KMS-11 (cell line): ENCODE measurements at regions not wholly inside any gene's neighbourhood (a gene's known extent, or its start where the extent isn't known, plus 50 kb on each side); places are given as distances from the start of the nearest gene placed in this dataset.

Experiments
- H2AFZ ChIP-seq: fragments of 200-600 bp; sonication (generic); 2 replicates; pipeline ENCODE4 v1.6.1; 2016; ENCODE audit warnings: antibody characterized with exemption, mixed run types, low read depth
- H3K27ac ChIP-seq: fragments of 200-600 bp; sonication (generic); 2 replicates; pipeline ENCODE4 v1.6.1; 2016; ENCODE audit warnings: mild to moderate bottlenecking, mixed run types
- H3K27me3 ChIP-seq: fragments of 200-600 bp; sonication (generic); 2 replicates; pipeline ENCODE4 v1.6.1; 2017; ENCODE audit warnings: mild to moderate bottlenecking, low read depth, mixed run types, moderate library complexity; ENCODE audit not compliant: insufficient read depth
- H3K36me3 ChIP-seq: fragments of 200-600 bp; sonication (generic); 2 replicates; pipeline ENCODE4 v1.6.1; 2017; ENCODE audit warnings: mild to moderate bottlenecking, mixed run types; ENCODE audit not compliant: insufficient read depth
- H3K4me1 ChIP-seq: fragments of 200-600 bp; sonication (generic); 2 replicates; pipeline ENCODE4 v1.6.1; 2016; ENCODE audit warnings: mild to moderate bottlenecking, low read depth, mixed run types; ENCODE audit not compliant: poor library complexity, severe bottlenecking
- H3K4me2 ChIP-seq: fragments of 200-600 bp; sonication (generic); 2 replicates; pipeline ENCODE4 v1.7.0; 2016; ENCODE audit warnings: mild to moderate bottlenecking, mixed run types
- H3K4me3 ChIP-seq: fragments of 200-600 bp; sonication (generic); IDR thresholded peaks from 2 replicates; pipeline ENCODE4 v1.6.1; 2017; ENCODE audit warnings: low read depth, low read length, mixed read lengths; ENCODE audit not compliant: insufficient read depth
- H3K79me2 ChIP-seq: fragments of 200-600 bp; sonication (generic); 2 replicates; pipeline ENCODE4 v1.6.1; 2016; ENCODE audit warnings: low read depth, mixed run types; ENCODE audit not compliant: insufficient read depth
- H3K9ac ChIP-seq: fragments of 200-600 bp; sonication (generic); 2 replicates; pipeline ENCODE4 v1.6.1; 2016; ENCODE audit warnings: mild to moderate bottlenecking, mixed run types
- H4K20me1 ChIP-seq: fragments of 200-600 bp; sonication (generic); 2 replicates; pipeline ENCODE4 v1.6.1; 2016; ENCODE audit warnings: mild to moderate bottlenecking, mixed run types; ENCODE audit not compliant: insufficient read depth
- CTCF ChIP-seq: fragments of 200-600 bp; sonication (generic); conservative IDR thresholded peaks from 2 replicates; pipeline ENCODE4 v1.6.1; 2017; ENCODE audit warnings: low read depth, mild to moderate bottlenecking, antibody characterized with exemption, low read length, moderate library complexity, mixed read lengths

GRCh38 chr12:124372831-124373230 is 77.9 kb downstream of the RFLNA start:
- no peak for TF ChIP-seq CTCF
- Histone ChIP-seq H4K20me1 (no peaks in the 10 kb centered on the region), H3K4me2 (no peak overlapping the region), H3K4me3 (no peak overlapping the region), H3K4me1 (no peaks in the 10 kb centered on the region), H3K27ac (no peak overlapping the region), H3K36me3 (no peaks in the 10 kb centered on the region), H3K79me2 (no peaks in the 10 kb centered on the region), H3K27me3 (no peaks in the 10 kb centered on the region), H3K9ac (no peak overlapping the region), H2AFZ (no peak overlapping the region)

- no peaks in the 10 kb centered on the region for H4K20me1 ChIP-seq
- H3K79me2 ChIP-seq, result no peaks in the 10 kb centered on the region
- H3K4me3 ChIP-seq, result no peak overlapping the region
- no peaks in the 10 kb centered on the region for H3K27me3 ChIP-seq
- no peaks in the 10 kb centered on the region for H3K4me1 ChIP-seq
- no peak for TF ChIP-seq CTCF
- H3K36me3 ChIP-seq, result no peaks in the 10 kb centered on the region
- no peak overlapping the region for H3K27ac ChIP-seq
- no peak overlapping the region for H2AFZ ChIP-seq
- no peak overlapping the region for H3K9ac ChIP-seq
- H3K4me2 ChIP-seq, result no peak overlapping the region
These were observed 77.2 kb downstream of the RFLNA start for GRCh38 chr12:124371970-124372555.

GRCh38 chr12:124371366-124371765 is 76.5 kb downstream of the RFLNA start:
- H3K4me2 ChIP-seq, result no peak overlapping the region
- no peak for TF ChIP-seq CTCF
- H3K27me3 ChIP-seq, result no peaks in the 10 kb centered on the region
- H3K27ac ChIP-seq, result no peak overlapping the region
- no peak overlapping the region for H3K4me3 ChIP-seq
- no peaks in the 10 kb centered on the region for H3K79me2 ChIP-seq
- no peaks in the 10 kb centered on the region for H4K20me1 ChIP-seq
- no peak overlapping the region for H3K9ac ChIP-seq
- H3K4me1 ChIP-seq, result no peaks in the 10 kb centered on the region
- H2AFZ ChIP-seq, result no peak overlapping the region
- no peaks in the 10 kb centered on the region for H3K36me3 ChIP-seq

- no peaks in the 10 kb centered on the region for H3K4me1 ChIP-seq
- TF ChIP-seq CTCF, result no peak
- no peak overlapping the region for H3K4me2 ChIP-seq
- H4K20me1 ChIP-seq, result no peaks in the 10 kb centered on the region
- H3K27ac ChIP-seq, result no peak overlapping the region
- H3K79me2 ChIP-seq, result no peaks in the 10 kb centered on the region
- no peaks in the 10 kb centered on the region for H3K27me3 ChIP-seq
- H3K36me3 ChIP-seq, result no peaks in the 10 kb centered on the region
- no peak overlapping the region for H3K4me3 ChIP-seq
- no peak overlapping the region for H3K9ac ChIP-seq
- no peak overlapping the region for H2AFZ ChIP-seq
These were observed 76.0 kb downstream of the RFLNA start for GRCh38 chr12:124370851-124371250.
